Right kidney (tissue), 1 donor: ENCODE measurements at regions not wholly inside any gene's neighbourhood (a gene's known extent, or its start where the extent isn't known, plus 50 kb on each side); places are given as distances from the start of the nearest gene placed in this dataset.

Experiments
- DNase-seq: peaks from one replicate; pipeline ENCODE4 v3.0.0-alpha.2; 2016

- no peak for DNase-seq
These were observed 233.5 kb upstream of the PMEPA1 start for GRCh38 chr20:57943291-57943690.

- peak; percentile 31 for DNase-seq
These were observed 232.0 kb upstream of the PMEPA1 start for GRCh38 chr20:57941604-57942381.

GRCh38 chr20:57940868-57941522 is 231.2 kb upstream of the PMEPA1 start:
- DNase-seq = no peak

GRCh38 chr20:57940376-57940775 is 230.6 kb upstream of the PMEPA1 start:
- no peak for DNase-seq

- DNase-seq = no peak
These were observed 229.7 kb upstream of the PMEPA1 start for GRCh38 chr20:57939499-57939898.

- DNase-seq = no peak
These were observed 228.6 kb upstream of the PMEPA1 start for GRCh38 chr20:57938158-57939108.

GRCh38 chr20:57936636-57937385 is 227.0 kb upstream of the PMEPA1 start:
- DNase-seq = no peak

- DNase-seq = no peak
These were observed 225.1 kb upstream of the PMEPA1 start for GRCh38 chr20:57934913-57935312.

GRCh38 chr20:57934007-57934805 is 224.4 kb upstream of the PMEPA1 start:
- no peak for DNase-seq

- no peak for DNase-seq
These were observed 222.5 kb upstream of the PMEPA1 start for GRCh38 chr20:57932227-57932864.

GRCh38 chr20:57930351-57930750 is 220.5 kb upstream of the PMEPA1 start:
- no peak for DNase-seq

GRCh38 chr20:57928181-57928967 is 218.6 kb upstream of the PMEPA1 start:
- DNase-seq = no peak

GRCh38 chr20:57927376-57927775 is 217.6 kb upstream of the PMEPA1 start:
- DNase-seq = no peak

- no peak for DNase-seq
These were observed 212.9 kb upstream of the PMEPA1 start for GRCh38 chr20:57922706-57923105.

- DNase-seq = no peak
These were observed 212.3 kb upstream of the PMEPA1 start for GRCh38 chr20:57922083-57922482.

- DNase-seq = no peak
These were observed 211.9 kb upstream of the PMEPA1 start for GRCh38 chr20:57921676-57922075.

- no peak for DNase-seq
These were observed 211.2 kb upstream of the PMEPA1 start for GRCh38 chr20:57920971-57921370.

GRCh38 chr20:57919049-57919448 is 209.2 kb upstream of the PMEPA1 start:
- no peak for DNase-seq

GRCh38 chr20:57918551-57918950 is 208.7 kb upstream of the PMEPA1 start:
- DNase-seq = no peak

GRCh38 chr20:57914205-57914604 is 204.4 kb upstream of the PMEPA1 start:
- no peak for DNase-seq
